ENCODE measurements at regions not wholly inside any gene's neighbourhood (a gene's known extent, or its start where the extent isn't known, plus 50 kb on each side); places are given as distances from the start of the nearest gene placed in this dataset.

DNA sequence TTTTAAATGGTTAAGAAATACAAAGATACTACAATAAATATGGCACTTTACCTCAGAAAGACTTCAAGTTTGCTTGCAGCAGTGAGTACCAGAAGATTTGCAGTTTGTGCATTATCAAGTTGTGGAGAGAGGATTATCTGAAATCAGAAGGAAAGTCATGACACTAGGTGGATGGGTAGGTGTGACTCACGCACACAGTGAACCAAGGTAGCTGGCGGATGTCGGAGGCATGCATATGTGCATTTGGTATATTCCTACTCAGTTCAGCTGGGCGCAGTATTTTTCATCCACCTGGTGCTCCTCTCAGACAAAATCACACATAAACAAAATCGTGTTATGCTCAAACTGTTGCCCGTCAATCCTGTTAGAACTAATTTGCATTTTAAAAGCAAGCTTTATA is 351.0 kb downstream of the IGSF11 start:
- Mint-ChIP-seq H3K4me1 (peaks cover 18% of the 10 kb centered on the region), H3K4me3 (no peak overlapping the region), H3K27ac (no peak overlapping the region), H3K9me3 (peaks cover 5% of the 10 kb centered on the region), H3K36me3 (ENCODE audit: low read depth) (peaks cover 10% of the 10 kb centered on the region), H3K27me3 (ENCODE audit: insufficient read depth) (peaks cover 14% of the 10 kb centered on the region)
- Histone ChIP-seq H3K4me3 (ENCODE audit: low read length) (no peak overlapping the region), H3K27me3 (ENCODE audit: control insufficient read depth, insufficient read depth, low read length, poor library complexity, severe bottlenecking) (peaks cover 14% of the 10 kb centered on the region), H3K27ac (ENCODE audit: low read depth, low read length) (no peak overlapping the region), H3K36me3 (ENCODE audit: control insufficient read depth, insufficient read depth, low read length) (peaks cover 52% of the 10 kb centered on the region), H3K9ac (ENCODE audit: extremely low read depth, low read length, poor library complexity, severe bottlenecking) (no peak overlapping the region), H3K9me3 (ENCODE audit: control insufficient read depth, low read length) (peaks cover 14% of the 10 kb centered on the region), H3K4me1 (ENCODE audit: control insufficient read depth, insufficient read depth, low read length) (peaks cover 7% of the 10 kb centered on the region)
- no peak for DNase-seq
- WGBS, 2 experiments (ENCODE audit: insufficient coverage in 1 of 2, insufficient read length in 1 of 2) = 87 to 90% methylated on average over 6 of the region's 6 CpGs
- TF ChIP-seq, protein P1, sequence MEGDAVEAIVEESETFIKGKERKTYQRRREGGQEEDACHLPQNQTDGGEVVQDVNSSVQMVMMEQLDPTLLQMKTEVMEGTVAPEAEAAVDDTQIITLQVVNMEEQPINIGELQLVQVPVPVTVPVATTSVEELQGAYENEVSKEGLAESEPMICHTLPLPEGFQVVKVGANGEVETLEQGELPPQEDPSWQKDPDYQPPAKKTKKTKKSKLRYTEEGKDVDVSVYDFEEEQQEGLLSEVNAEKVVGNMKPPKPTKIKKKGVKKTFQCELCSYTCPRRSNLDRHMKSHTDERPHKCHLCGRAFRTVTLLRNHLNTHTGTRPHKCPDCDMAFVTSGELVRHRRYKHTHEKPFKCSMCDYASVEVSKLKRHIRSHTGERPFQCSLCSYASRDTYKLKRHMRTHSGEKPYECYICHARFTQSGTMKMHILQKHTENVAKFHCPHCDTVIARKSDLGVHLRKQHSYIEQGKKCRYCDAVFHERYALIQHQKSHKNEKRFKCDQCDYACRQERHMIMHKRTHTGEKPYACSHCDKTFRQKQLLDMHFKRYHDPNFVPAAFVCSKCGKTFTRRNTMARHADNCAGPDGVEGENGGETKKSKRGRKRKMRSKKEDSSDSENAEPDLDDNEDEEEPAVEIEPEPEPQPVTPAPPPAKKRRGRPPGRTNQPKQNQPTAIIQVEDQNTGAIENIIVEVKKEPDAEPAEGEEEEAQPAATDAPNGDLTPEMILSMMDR (conservative IDR thresholded peaks at IDR 0.05) = no peak

DNA sequence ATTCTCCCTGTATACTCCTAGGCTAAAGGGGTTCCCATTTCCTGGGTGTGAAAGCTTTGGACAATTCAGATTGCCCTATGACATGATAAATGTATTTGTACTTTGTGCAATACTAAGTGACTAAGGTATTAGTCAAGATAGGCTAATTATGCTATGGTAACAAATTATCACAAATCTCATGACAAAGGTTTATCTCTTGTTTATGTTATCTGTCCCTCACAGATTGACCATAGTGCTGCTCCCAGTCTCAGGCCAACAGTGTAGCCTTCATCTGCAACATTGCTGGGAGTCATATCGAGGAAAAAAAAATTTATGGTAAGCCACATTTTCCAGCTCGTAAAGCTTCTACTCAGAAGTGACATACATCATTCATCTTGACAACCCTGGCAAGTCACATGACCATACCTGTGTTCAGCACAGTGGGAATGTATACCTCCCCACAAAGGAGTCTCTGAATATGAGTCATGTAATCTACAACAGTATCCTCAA is 346.2 kb downstream of the IGSF11 start:
- Histone ChIP-seq H3K9me3 (ENCODE audit: control insufficient read depth, low read length) (no peaks in the 10 kb centered on the region), H3K27ac (ENCODE audit: low read depth, low read length) (no peak overlapping the region), H3K36me3 (ENCODE audit: control insufficient read depth, insufficient read depth, low read length) (peaks cover 21% of the 10 kb centered on the region), H3K27me3 (ENCODE audit: control insufficient read depth, insufficient read depth, low read length, poor library complexity, severe bottlenecking) (peaks cover 14% of the 10 kb centered on the region), H3K4me3 (ENCODE audit: low read length) (no peak overlapping the region), H3K4me1 (ENCODE audit: control insufficient read depth, insufficient read depth, low read length) (peaks cover 8% of the 10 kb centered on the region), H3K9ac (ENCODE audit: extremely low read depth, low read length, poor library complexity, severe bottlenecking) (no peak overlapping the region)
- WGBS, 2 experiments (ENCODE audit: insufficient coverage in 1 of 2, insufficient read length in 1 of 2) = 93 to 100% methylated on average over 1 to 2 of the region's 2 CpGs
- H3K4me3 Mint-ChIP-seq = no peak overlapping the region
- TF ChIP-seq, protein P1 (conservative IDR thresholded peaks at IDR 0.05) = no peak
- H3K9me3 Mint-ChIP-seq = no peaks in the 10 kb centered on the region
- H3K27ac Mint-ChIP-seq = no peak overlapping the region
- no peak for DNase-seq
- no peaks in the 10 kb centered on the region for H3K36me3 Mint-ChIP-seq (ENCODE audit: low read depth)
- H3K4me1 Mint-ChIP-seq = peaks cover 18% of the 10 kb centered on the region
- peaks cover 16% of the 10 kb centered on the region for H3K27me3 Mint-ChIP-seq (ENCODE audit: insufficient read depth)

- Mint-ChIP-seq H3K36me3 (ENCODE audit: low read depth) (peaks cover 2% of the 10 kb centered on the region), H3K4me3 (no peak overlapping the region), H3K9me3 (peaks cover 7% of the 10 kb centered on the region), H3K27me3 (ENCODE audit: insufficient read depth) (peaks cover 6% of the 10 kb centered on the region), H3K4me1 (peaks cover 6% of the 10 kb centered on the region), H3K27ac (no peak overlapping the region)
- WGBS, 2 experiments (ENCODE audit: insufficient coverage in 1 of 2, insufficient read length in 1 of 2) = 94 to 100% methylated on average over 1 of the region's 1 CpG
- H3K9me3 ChIP-seq (ENCODE audit: control insufficient read depth, low read length) = no peaks in the 10 kb centered on the region
- no peak overlapping the region for H3K27ac ChIP-seq (ENCODE audit: low read depth, low read length)
- TF ChIP-seq, protein P1 (conservative IDR thresholded peaks at IDR 0.05) = no peak
- H3K27me3 ChIP-seq (ENCODE audit: control insufficient read depth, insufficient read depth, low read length, poor library complexity, severe bottlenecking) = peaks cover 5% of the 10 kb centered on the region
- no peaks in the 10 kb centered on the region for H3K36me3 ChIP-seq (ENCODE audit: control insufficient read depth, insufficient read depth, low read length)
- DNase-seq = no peak
- no peak overlapping the region for H3K9ac ChIP-seq (ENCODE audit: extremely low read depth, low read length, poor library complexity, severe bottlenecking)
- H3K4me3 ChIP-seq (ENCODE audit: low read length) = no peak overlapping the region
- H3K4me1 ChIP-seq (ENCODE audit: control insufficient read depth, insufficient read depth, low read length) = peaks cover 5% of the 10 kb centered on the region
Observed at GRCh38 chr3:118692416-118692815, 342.2 kb downstream of the IGSF11 start.

Measured in endodermal cell (in vitro differentiated cells).